HEK293T (cell line): ENCODE measurements at regions not wholly inside any gene's neighbourhood (a gene's known extent, or its start where the extent isn't known, plus 50 kb on each side); places are given as distances from the start of the nearest gene placed in this dataset.

Experiments
- NFRKB ChIP-seq: fragments of 450-650 bp; IDR thresholded peaks from 2 replicates; pipeline ENCODE4 v1.6.1; 2016; ENCODE audit warnings: mild to moderate bottlenecking, moderate library complexity
- SP1 ChIP-seq: fragments of 450-650 bp; IDR thresholded peaks from 2 replicates; pipeline ENCODE4 v1.6.1; 2017

DNA sequence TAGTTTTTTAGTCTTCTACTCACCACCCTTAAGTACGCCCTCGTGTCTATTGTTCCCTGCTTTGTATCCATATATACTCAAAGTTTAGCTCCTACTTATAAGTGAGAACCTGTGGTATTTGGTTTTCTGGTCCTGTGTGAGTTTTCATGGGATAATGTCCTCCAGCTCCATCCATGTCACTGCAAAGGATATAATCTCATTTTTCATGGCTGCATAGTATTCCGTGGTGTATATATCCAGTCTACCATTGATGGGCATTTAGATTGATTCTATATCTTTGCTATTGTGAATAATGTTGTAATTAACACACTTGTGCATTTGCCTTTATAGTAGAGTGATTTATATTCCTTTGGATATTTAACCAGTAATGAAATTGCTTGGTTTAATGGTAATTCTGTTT lies 579.9 kb downstream of the CDH18 start:
- no peak for TF ChIP-seq NFRKB
- no peak for TF ChIP-seq SP1
